AG09319 (cell line): ENCODE measurements at regions not wholly inside any gene's neighbourhood (a gene's known extent, or its start where the extent isn't known, plus 50 kb on each side); places are given as distances from the start of the nearest gene placed in this dataset.

Experiments
- DNase-seq: peaks from one replicate; pipeline ENCODE4 v3.0.0-alpha.2; 2010; ENCODE audit warnings: low read depth; ENCODE audit errors: extremely low read depth
- CTCF ChIP-seq: IDR thresholded peaks from 2 replicates; pipeline ENCODE4 v1.5.1; 2011; ENCODE audit warnings: low read depth, mild to moderate bottlenecking, inconsistent platforms, low read length, moderate library complexity

DNA sequence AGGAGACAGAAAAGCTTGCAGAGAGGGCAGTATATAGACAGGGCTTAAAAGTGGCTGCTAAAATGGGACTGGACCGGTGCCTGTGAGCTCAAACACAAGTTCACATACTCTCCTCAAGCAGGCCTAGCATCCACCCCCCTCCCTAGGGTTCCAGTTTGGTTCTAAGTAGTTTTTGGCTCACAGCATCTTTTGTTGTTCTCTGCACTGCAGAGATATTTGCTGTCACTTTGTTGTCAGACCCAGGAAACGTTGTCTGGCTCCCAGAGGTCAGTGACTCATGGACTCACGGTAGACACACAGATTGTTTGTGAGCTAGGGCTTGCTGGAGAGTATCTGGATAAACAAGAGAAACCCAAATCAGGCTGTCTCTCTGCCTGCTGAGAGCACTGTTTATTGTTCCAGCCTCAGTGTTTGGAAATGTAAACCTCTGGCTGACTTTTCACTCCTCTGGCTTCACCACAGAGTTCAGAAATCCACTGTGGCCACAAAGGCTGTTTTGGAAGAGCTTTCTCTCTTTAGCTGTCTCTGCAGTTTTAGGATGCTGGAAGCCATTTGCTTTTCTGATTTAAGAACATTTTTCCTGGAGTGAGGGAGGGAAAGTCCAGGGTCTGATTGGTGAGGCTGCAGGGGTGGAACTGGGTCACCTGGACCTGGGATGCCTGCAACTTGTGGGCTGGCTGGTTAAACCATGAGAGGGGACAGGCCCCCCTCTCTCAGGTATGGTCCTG lies 303.7 kb upstream of the PLET1 start:
- DNase-seq = peak; percentile 4

DNA sequence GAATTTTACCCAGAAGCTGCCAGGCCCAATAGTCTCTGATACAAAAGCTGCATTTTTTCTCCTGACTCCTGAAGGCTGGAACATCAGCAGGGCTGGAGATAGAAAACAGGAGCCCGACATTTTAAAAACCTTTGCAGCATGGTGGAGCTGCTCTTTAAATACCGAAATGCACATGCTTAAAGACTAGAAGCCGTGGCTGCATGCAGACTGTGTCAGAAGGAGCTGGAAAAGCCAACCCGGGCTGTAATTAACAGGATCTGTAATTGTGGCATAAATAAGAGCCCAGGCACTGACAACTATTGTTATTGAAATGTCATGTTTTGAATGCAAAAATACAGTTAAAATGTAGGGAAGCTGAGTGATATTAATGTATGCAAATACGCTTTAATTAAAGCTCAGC lies 304.9 kb upstream of the PLET1 start:
- no peak for TF ChIP-seq CTCF
- no peak for DNase-seq

More for the DNA sequence above, 303.7 kb upstream of the PLET1 start:
- no peak for TF ChIP-seq CTCF

DNA sequence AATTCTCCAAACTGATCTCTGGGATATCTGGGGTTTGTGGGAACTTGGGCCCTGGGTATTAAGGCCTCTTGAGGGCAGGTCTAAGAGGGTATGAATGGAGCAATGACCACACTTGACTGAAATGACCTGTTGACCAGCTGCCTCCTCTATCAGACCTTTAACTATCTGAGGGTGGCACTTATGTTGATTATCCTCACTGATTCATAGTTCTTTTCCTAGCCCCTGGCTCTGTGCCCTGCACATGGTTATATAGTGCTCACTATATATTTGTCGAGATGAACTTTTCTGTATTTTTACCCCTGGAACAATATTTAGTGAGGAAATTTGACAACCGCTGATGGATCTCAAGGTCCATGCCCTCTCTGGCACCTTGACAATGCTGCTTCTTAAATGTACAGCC lies 305.5 kb upstream of the PLET1 start:
- DNase-seq = no peak
- TF ChIP-seq CTCF = no peak

DNA sequence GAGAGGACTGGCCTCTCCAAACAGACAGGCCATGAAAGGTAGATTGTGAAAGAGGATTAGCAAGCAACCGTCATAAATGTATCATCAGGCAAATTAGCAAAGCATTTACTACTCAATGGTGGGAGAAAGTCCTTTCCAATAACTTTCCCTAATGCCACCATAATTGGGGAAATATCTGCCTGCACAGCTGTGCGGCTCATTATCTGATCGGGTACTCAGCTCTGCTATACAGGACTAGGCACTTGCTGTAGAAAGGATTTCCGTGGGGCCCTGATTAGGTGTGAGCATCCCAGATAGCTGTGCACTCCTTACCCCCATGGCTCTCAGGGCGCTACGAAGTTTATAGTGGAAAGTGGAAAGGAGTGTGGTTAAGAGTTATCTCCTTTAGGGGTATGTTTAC lies 309.7 kb upstream of the PLET1 start:
- no peak for TF ChIP-seq CTCF
- DNase-seq = no peak

DNA sequence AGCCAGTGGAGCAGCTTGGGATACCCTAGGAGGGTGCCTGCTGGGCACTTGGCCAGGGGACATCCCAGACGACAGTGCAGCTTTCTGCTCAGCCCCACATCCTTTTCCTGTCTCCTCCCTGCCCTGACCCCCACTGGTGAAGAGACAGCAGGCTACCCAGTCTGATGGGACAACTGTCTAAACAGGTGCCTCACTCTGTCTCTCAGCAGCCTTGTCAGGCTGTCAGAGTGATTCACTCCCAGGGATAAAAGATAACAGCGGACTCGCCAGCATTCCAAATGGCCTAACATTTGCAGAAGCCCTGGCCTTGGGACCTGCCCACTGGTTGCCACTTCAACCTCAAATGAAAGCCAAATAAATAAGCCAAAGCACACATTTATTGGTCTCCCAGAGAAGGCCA lies 318.6 kb upstream of the PLET1 start:
- no peak for DNase-seq
- no peak for TF ChIP-seq CTCF

GRCh38 chr11:112580864-112581263 lies 320.2 kb upstream of the PLET1 start:
- TF ChIP-seq CTCF = no peak
- no peak for DNase-seq

DNA sequence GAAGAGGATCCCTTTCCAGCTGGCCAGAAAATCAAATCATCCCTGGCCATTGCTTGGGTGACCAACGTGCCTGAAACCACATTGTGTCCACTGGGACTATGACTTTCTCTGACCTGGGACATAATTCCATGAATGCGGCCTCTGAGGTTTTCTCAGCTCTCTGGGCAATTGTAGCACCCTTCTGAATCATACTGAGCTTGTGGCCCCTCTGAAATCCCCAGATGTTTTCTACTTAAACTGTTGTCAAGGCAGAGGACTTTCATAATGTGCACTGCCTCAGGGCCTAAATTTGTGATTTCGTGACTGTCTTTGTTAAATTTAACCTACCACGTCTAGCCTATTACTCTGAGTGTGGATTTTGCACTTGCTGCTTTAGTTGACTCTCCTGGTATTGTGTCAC lies 321.1 kb upstream of the PLET1 start:
- DNase-seq = no peak
- TF ChIP-seq CTCF = no peak
